CD14-positive monocyte (primary cell): ENCODE measurements at regions not wholly inside any gene's neighbourhood (a gene's known extent, or its start where the extent isn't known, plus 50 kb on each side); places are given as distances from the start of the nearest gene placed in this dataset.

Experiments
- DNase-seq, 3 donors: peaks; one replicate each; pipeline ENCODE4 v3.0.0-alpha.2; 2011 to 2022
- H2AFZ ChIP-seq: 2 replicates; pipeline ENCODE4 v1.6.0; 2012; ENCODE audit warnings: mild to moderate bottlenecking, low read depth, low read length, inconsistent platforms; ENCODE audit not compliant: insufficient read depth, poor library complexity, severe bottlenecking
- H3K27ac ChIP-seq, 2 donors: 1 replicate in 1 of 2; 2 replicates in 1 of 2; pipeline ENCODE4 v1.5.1; 2012 to 2013; ENCODE audit warnings: low read length in 2 of 2, control low read depth in 1 of 2, inconsistent platforms in 1 of 2, low read depth in 1 of 2, mild to moderate bottlenecking in 1 of 2
- H3K27me3 ChIP-seq, 2 donors: one replicate each; pipeline versions ENCODE4 v1.6.0 to v1.6.1; 2011 to 2013; ENCODE audit warnings: low read length in 2 of 2; ENCODE audit not compliant: control insufficient read depth in 2 of 2, insufficient read depth in 2 of 2
- H3K36me3 ChIP-seq, 2 donors: replicated peaks in 1 of 2; 1 replicate in 1 of 2; 2 replicates in 1 of 2; pipeline versions ENCODE4 v1.5.1 to v1.6.1; 2012 to 2013; ENCODE audit warnings: low read length in 2 of 2, control low read depth in 1 of 2, inconsistent platforms in 1 of 2, mild to moderate bottlenecking in 1 of 2; ENCODE audit not compliant: insufficient read depth in 2 of 2, control insufficient read depth in 1 of 2
- H3K4me1 ChIP-seq, 2 donors: 1 replicate in 1 of 2; 2 replicates in 1 of 2; pipeline versions ENCODE4 v1.5.1 to v1.6.1; 2012 to 2013; ENCODE audit warnings: low read length in 2 of 2, control low read depth in 1 of 2, inconsistent platforms in 1 of 2, mild to moderate bottlenecking in 1 of 2, moderate library complexity in 1 of 2; ENCODE audit not compliant: insufficient read depth in 2 of 2, control insufficient read depth in 1 of 2
- H3K4me2 ChIP-seq: replicated peaks from 2 replicates; pipeline ENCODE3; 2012; ENCODE audit warnings: low read length, moderate library complexity, mild to moderate bottlenecking; ENCODE audit not compliant: poor library complexity, severe bottlenecking; ENCODE audit errors: extremely low read depth
- H3K4me3 ChIP-seq, 3 experiments: fragments of 200-600 bp in 1 of 3; sonication (generic) in 1 of 3; replicated peaks in 1 of 3; 1 replicate in 2 of 3; 2 replicates in 1 of 3; pipeline ENCODE4 v1.5.1; 2011 to 2013; ENCODE audit warnings: low read length in 3 of 3, mild to moderate bottlenecking in 3 of 3, control low read depth in 2 of 3, low read depth in 2 of 3, inconsistent platforms in 1 of 3, moderate library complexity in 1 of 3
- H3K79me2 ChIP-seq: 2 replicates; pipeline ENCODE4 v1.6.0; 2012; ENCODE audit warnings: mild to moderate bottlenecking, control low read depth, inconsistent platforms, low read length, moderate library complexity; ENCODE audit not compliant: insufficient read depth
- H3K9ac ChIP-seq: 2 replicates; pipeline ENCODE4 v1.6.0; 2017; ENCODE audit warnings: low read length, mild to moderate bottlenecking; ENCODE audit not compliant: insufficient read depth, poor library complexity, severe bottlenecking
- H3K9me3 ChIP-seq, 2 donors: replicated peaks in 1 of 2; 1 replicate in 1 of 2; 2 replicates in 1 of 2; pipeline versions ENCODE4 v1.5.1 to v1.6.1; 2012 to 2013; ENCODE audit warnings: low read length in 2 of 2, control low read depth in 1 of 2; ENCODE audit not compliant: control insufficient read depth in 1 of 2, insufficient read depth in 1 of 2
- H4K20me1 ChIP-seq: 2 replicates; pipeline ENCODE4 v1.6.0; 2012; ENCODE audit warnings: mild to moderate bottlenecking, low read length, control low read depth, moderate library complexity; ENCODE audit not compliant: insufficient read depth
- H3K27ac Mint-ChIP-seq, 7 donors: one replicate each; pipeline ENCODE4 v1.8.0; 2020; ENCODE audit warnings: mild to moderate bottlenecking in 7 of 7, mixed read lengths in 7 of 7, moderate library complexity in 6 of 7, inconsistent platforms in 2 of 7
- H3K27me3 Mint-ChIP-seq, 3 donors: one replicate each; pipeline ENCODE4 v1.8.0; 2021 to 2022; ENCODE audit warnings: low read depth in 3 of 3, mild to moderate bottlenecking in 3 of 3, mixed read lengths in 3 of 3, moderate library complexity in 3 of 3, inconsistent platforms in 1 of 3
- H3K36me3 Mint-ChIP-seq, 2 donors: one replicate each; pipeline ENCODE4 v1.8.0; 2020; ENCODE audit warnings: mixed read lengths in 2 of 2, inconsistent platforms in 1 of 2, mild to moderate bottlenecking in 1 of 2
- H3K4me1 Mint-ChIP-seq: one replicate; pipeline ENCODE4 v1.8.0; 2020; ENCODE audit warnings: mild to moderate bottlenecking, mixed read lengths
- H3K4me3 Mint-ChIP-seq, 2 donors: one replicate each; pipeline ENCODE4 v1.8.0; 2020; ENCODE audit warnings: mild to moderate bottlenecking in 2 of 2, mixed read lengths in 2 of 2, moderate library complexity in 1 of 2
- H3K9me3 Mint-ChIP-seq, 7 donors: one replicate each; pipeline ENCODE4 v1.8.0; 2020 to 2022; ENCODE audit warnings: mixed read lengths in 7 of 7, mild to moderate bottlenecking in 6 of 7, moderate library complexity in 6 of 7, inconsistent platforms in 2 of 7
- CTCF ChIP-seq: fragments of 200-600 bp; IDR thresholded peaks from one replicate; pipeline ENCODE4 v1.8.0; 2022; ENCODE audit warnings: antibody characterized with exemption, mild to moderate bottlenecking
- WGBS: methylation state at CpG from one replicate; pipeline ENCODE4 v1.1.5; 2013; ENCODE audit warnings: missing lambda C conversion rate; ENCODE audit not compliant: insufficient coverage; 5-methylcytosine and 5-hydroxymethylcytosine counted together
- intact Hi-C, 2 donors: fragments of 100-400 bp; cut with micrococcal nuclease; formaldehyde crosslinking; loops; one replicate each; pipeline versions ENCODE4 v1.15.0 to v1.15.1; 2023

GRCh38 chr6:137349856-137350830 is 131.0 kb upstream of the IFNGR1 start:
- Histone ChIP-seq H2AFZ (no peak overlapping the region), H3K27me3 (no peaks in the 10 kb centered on the region), H4K20me1 (no peaks in the 10 kb centered on the region), H3K4me1 (peaks cover 11 to 12% of the 10 kb centered on the region in 2 donors), H3K9ac (no peak overlapping the region), H3K4me3 (no peak overlapping the region), H3K4me2 (no peak overlapping the region), H3K9me3 (no peaks in the 10 kb centered on the region), H3K27ac (no peak overlapping the region), H3K36me3 (no peaks in the 10 kb centered on the region), H3K79me2 (no peaks in the 10 kb centered on the region)
- Mint-ChIP-seq H3K36me3 (no peaks in the 10 kb centered on the region), H3K4me1 (peaks cover 10% of the 10 kb centered on the region), H3K27ac (peak overlapping the region in 2 of 7 donors; percentile 54 to 75), H3K9me3 (no peaks in the 10 kb centered on the region), H3K27me3 (peaks cover 0 to 3% (median 1%) of the 10 kb centered on the region in 3 donors), H3K4me3 (no peak overlapping the region)
- no peak for TF ChIP-seq CTCF
- intact Hi-C loops = loop anchor here in 1 of 2 donors (10.0 kb wide), 1 partner anchor 65 kb away; no protein-coding TSS in a partner anchor
- no peak for DNase-seq
- WGBS = 95% methylated on average over 4 of the region's 11 CpGs

- peaks cover 11 to 12% of the 10 kb centered on the region in 2 donors for H3K4me1 ChIP-seq
- Mint-ChIP-seq H3K36me3 (no peaks in the 10 kb centered on the region), H3K27me3 (peaks cover 0 to 5% (median 3%) of the 10 kb centered on the region in 3 donors), H3K4me1 (peaks cover 10% of the 10 kb centered on the region), H3K9me3 (no peaks in the 10 kb centered on the region), H3K4me3 (no peak overlapping the region), H3K27ac (no peak overlapping the region)
- no peak overlapping the region for H2AFZ ChIP-seq
- no peak overlapping the region for H3K27ac ChIP-seq
- WGBS = no CpG with 5 or more reads among the region's 3 CpGs
- intact Hi-C loops = loop anchor here in 1 of 2 donors (10.0 kb wide), 1 partner anchor 66 kb away; no protein-coding TSS in a partner anchor
- H3K4me2 ChIP-seq = no peak overlapping the region
- no peak overlapping the region for H3K4me3 ChIP-seq
- peaks cover 0 to 7% of the 10 kb centered on the region in 2 donors for H3K27me3 ChIP-seq
- H3K9ac ChIP-seq = no peak overlapping the region
- TF ChIP-seq CTCF = no peak
- no peaks in the 10 kb centered on the region for H3K9me3 ChIP-seq
- H3K36me3 ChIP-seq = no peaks in the 10 kb centered on the region
- H4K20me1 ChIP-seq = no peaks in the 10 kb centered on the region
- no peaks in the 10 kb centered on the region for H3K79me2 ChIP-seq
- DNase-seq = no peak
These were observed 129.6 kb upstream of the IFNGR1 start for GRCh38 chr6:137348777-137349176.
